Suppressor macrophage treated with lipopolysaccharide for 4 hours (primary cell): ENCODE measurements at regions not wholly inside any gene's neighbourhood (a gene's known extent, or its start where the extent isn't known, plus 50 kb on each side); places are given as distances from the start of the nearest gene placed in this dataset.
"Not testable (repeated sequence)": the region's sequence is repeated elsewhere in the genome, so short reads cannot be mapped to it uniquely, and the experiment has no call there.

Source experiments
- DNase-seq: peaks from one replicate; pipeline ENCODE4 v3.0.0-alpha.2; 2020

DNA sequence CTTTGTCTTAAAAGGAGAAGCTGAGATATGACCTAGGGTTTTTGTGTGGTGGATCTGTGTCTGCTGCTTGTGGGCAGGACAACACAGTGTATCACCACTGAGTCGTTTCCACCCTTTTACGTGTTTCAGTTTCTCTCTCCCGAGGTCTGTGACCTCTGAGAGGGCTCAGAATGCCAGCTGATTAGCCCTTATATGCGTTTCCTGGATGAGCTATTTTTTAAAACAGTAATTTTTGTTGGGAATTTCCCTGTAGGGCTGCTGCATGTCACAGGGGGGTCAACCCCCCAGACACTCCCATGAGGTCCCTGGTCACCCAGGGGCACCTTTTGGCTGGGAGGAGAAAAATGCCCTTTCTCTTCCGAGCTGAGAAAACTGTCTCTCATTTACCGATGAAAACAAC is 170.4 kb upstream of the CASK start:
- DNase-seq: peak; percentile 19

GRCh38 chrX:42090395-42090794 is 167.0 kb upstream of the CASK start:
- no peak for DNase-seq

GRCh38 chrX:42089031-42089430 is 165.7 kb upstream of the CASK start:
- DNase-seq: no peak

GRCh38 chrX:42087960-42088359 is 164.6 kb upstream of the CASK start:
- DNase-seq: no peak

GRCh38 chrX:42085836-42086235 is 162.5 kb upstream of the CASK start:
- no peak for DNase-seq

GRCh38 chrX:42079968-42080367 is 156.6 kb upstream of the CASK start:
- no peak for DNase-seq

DNA sequence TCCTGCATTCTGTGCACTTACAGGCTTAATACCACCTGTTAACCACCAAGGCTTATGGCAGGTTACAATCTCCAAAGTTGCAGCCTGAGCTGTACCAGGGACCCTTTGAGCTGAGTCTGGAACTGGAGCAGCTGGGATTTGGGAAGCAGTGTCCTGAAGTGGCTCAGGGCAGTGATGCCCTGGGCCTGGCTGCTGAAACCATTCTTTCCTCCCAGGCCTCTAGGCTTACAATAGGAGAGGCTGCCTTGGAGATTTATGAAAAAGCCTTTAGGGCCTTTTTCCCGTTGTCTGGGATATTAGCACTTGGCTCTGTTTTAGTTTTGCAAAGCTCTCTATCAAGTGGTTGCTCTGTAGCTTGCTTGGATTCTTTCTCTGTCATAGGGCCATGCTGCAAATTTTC is 154.3 kb upstream of the CASK start:
- DNase-seq: no peak

DNA sequence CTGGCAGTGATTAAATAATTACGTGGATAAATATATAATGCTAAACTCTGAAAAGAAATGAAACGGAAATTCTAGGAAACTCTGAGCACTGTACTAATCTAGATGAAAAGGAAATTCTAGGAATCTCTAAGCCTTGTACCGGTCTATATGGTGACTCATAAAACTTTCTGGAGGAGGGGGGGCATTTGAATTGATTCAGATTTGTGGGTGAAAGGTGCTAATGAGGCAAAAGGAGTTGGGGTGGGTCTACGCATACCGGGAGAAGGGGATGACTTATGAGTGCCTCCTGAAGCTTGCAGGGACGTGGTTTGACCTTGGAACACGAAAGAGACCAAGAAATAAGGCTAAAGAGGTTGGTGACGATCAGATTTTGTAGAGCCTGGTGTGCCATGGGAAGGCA is 151.7 kb upstream of the CASK start:
- DNase-seq: no peak

GRCh38 chrX:42073448-42073847 is 150.1 kb upstream of the CASK start:
- no peak for DNase-seq

- DNase-seq: no peak
These were observed 147.5 kb upstream of the CASK start for GRCh38 chrX:42070866-42071265.

DNA sequence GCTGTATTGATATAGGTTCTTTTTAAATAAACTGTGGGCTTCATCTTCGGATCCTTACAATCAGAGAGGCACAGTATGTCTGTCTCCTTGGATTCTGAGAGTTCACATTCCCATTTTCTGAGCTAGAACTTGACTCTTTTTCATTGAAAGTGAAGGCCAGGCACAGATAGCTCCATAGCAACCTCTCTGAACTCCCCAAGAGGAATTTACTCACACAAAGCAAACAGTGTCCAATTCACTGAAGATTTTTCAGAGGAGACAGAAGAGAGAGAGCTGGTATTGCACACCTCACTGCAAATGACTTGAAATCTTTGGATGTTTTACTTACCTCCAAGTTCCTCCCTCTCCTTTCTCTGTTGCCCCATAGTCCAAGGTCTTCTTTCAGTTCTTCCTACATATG is 130.9 kb upstream of the CASK start:
- DNase-seq: no peak

DNA sequence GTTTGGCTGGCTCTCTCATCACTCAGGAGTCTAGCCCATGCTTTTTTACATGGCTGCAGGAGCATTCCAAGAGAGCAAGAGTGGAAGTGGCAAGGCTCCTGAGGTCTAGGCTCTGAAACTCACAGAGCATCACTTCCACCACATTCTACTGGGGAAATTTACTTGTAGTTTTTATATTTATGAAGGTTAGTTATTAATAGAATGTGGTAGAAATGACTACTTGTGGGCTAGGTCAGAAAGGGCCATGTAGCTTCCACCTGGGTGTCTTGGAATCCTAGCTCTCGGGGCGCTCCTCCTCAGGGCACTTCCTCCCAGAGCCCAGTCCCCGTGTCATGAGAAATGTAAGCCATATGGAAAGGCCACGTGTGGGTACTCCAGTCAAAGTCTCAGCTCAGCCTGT is 127.0 kb upstream of the CASK start:
- no peak for DNase-seq

DNA sequence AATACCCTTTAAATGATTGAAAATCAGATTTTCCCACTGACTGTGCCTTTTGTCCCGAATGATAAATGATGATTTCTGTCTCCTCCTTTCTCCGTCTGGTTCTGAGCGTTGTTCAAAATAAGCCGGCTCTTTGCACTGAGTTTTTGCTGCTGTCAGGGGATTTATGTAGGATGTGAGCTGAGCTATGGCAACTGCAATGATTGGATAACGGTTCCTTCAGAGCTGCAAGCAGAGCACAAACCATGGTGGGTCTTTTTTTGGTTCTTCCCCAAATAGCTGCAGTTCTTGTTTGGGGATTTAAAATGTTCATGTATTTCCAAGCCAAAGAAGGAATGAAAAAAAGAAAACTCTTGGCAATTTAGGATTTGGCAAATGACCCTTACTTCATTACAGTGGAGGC is 124.5 kb upstream of the CASK start:
- DNase-seq: no peak

DNA sequence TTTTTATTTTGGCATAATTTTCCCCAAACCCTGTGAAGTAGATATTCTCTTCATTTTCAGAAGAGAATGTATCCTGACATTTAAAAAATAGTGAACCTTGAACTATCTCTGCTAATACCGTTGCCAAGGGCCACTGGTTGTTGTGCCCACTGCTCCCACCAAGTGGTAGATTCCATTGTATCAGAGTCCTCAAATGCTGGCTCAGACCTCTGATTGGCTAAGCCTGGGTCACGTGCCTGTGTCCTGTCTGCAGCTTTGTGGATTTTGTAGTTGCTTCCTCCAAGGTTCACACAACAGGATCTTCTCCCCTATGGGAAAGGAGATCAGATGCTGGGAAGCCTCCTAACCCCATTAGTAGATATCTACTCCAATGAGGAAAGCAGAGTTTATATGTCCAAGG is 104.8 kb upstream of the CASK start:
- no peak for DNase-seq

DNA sequence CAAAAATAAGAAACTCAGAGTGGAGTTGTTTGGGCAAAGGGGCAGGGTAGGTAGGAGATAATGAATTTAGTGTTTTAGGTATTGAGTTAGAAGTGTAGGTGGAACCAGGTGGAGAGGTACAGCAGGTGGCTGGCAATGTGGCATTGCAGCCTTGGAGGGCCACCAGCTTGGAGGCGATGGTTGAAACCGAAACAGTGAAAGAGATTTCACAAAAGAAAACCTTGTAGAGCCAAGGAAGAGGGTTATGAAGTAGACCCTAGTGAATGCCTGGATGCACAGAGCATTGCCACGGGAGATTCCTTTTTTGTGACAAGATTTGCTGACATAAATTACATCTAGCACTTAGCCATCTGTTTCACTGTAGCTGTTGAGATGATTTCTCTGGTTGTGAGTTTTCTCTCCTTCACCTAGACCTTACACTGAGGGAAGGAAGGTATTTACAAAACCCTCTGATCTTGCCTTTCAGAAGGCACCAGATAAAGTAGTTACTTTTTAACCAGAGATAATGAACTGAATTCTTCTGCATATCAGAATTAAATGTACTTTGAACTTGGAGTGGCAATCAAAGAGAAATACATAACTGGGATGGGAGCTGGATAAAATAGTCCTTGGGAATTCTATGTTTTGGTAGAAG is 104.1 kb upstream of the CASK start:
- no peak for DNase-seq

- DNase-seq: no peak
These were observed 102.5 kb upstream of the CASK start for GRCh38 chrX:42025861-42026260.

DNA sequence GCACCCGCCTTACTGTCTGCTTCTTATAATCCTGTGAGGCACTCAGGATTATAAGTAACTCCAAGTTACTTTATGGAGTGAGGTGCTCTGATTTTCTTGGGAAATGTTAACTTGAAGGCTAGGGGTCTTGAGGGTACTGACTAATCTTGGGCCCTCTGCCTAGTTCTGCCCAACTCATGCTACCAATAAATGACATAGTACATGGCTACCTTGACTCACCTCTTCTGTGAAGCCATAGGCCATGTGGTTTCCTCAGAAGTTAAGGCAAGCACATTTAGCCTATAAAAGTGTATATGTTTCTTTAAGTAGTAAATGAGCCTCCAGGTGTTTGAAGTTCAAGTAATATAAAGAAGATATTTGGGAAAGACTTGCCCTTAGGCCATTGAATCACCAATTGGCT is 99.8 kb upstream of the CASK start:
- DNase-seq: no peak

- no peak for DNase-seq
These were observed 98.8 kb upstream of the CASK start for GRCh38 chrX:42022158-42022557.

DNA sequence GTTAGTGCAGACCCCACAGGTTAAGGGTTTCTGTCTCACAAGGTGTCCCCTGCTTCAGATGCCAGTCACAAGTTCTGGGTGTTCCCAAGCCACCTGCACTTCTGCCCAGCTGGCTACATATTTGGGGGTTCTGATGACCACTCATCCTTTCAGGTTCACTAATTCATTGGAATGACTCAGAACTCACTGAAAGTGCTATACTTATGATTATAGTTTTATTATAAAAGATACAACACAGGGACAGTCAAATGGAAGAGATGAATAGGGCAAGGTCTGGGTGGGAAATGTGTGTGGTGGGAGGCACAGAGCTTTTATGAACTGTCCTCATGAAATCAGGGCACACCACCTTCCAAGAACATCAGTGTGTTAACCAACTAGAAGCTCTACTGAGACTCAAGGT is 97.7 kb upstream of the CASK start:
- no peak for DNase-seq

DNA sequence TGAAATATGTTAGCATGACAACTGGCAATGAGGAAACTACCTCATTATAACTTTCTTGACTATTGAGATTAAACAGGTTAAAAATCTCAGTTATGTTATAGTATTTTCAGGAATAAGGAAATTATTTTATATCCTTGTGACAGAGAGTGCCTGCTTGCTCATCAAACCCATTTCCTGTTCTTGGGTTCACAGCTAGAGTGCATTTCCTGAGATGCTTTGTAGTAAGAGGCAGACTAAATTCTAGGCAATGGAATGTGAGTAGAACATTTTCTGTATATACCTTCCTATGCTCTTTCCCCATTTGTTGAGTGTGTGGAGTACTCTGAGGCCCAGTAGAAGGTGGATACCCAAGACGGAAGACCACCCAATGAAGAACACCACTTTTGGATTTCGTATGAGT is 96.9 kb upstream of the CASK start:
- DNase-seq: no peak

DNA sequence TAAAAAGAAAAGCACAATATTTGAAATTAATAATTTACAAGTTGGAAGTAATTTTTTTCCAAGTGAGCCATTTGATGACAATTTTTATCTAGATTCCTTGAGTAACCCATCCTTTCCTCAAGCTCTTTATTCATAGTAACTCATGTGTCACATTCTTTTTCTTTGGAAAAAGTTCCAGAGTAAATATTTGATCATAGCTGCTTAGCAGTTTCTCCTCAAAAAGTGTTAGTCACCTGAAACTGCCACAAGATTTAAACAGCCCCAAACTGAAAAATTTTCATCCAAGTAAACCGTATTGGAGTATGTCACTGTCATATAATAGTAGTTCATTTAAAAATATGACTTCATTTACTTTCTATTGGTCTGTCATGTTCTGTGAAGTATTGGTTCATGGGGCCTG is 94.6 kb upstream of the CASK start:
- no peak for DNase-seq

GRCh38 chrX:42000836-42001235 is 77.5 kb upstream of the CASK start:
- DNase-seq: no peak

- no peak for DNase-seq
These were observed 61.3 kb upstream of the CASK start for GRCh38 chrX:41984628-41985027.

DNA sequence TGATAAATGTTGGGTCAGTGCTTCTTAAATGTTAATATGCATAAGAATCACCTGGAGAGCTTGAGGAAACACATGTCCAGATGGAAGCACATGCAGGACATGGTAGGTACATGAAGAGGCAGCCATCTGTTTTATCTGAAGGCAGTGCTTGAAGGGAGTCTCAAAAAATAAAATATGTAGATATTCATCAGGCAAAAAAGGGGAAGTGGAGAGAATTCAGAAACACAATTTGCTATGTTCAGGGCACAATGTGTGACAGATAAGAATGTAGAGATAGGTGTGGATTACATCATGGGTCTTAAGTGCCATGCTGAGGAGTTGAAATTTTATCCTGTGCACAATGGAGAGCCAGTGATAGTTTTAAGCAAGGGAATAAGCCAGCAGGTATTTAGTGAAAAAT is 59.6 kb upstream of the CASK start:
- no peak for DNase-seq

DNA sequence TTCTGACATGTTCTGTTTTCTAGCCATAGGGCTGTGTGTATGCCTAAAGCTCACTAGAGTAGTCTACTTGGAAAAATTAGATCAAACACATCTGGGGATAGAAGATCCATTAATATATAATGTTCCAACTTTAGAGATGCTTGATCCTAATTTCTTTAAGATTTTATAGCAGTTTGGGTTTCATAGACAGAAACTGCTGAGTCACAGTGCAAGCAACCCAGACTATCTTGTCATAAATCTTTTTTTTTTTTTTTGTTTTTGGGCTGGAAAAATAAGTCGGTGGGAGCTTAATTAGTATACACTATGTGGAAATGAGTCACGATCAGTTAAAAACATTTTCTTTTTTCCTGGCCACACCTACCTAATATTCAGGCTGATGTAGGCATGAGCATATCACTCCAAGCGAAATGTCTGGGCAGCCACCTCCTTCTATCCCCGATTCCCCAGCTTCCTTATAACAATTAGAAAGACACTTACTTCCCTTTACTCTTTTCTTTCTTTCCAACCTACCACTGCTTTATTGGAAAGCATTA is 58.2 kb upstream of the CASK start:
- DNase-seq: no peak

DNA sequence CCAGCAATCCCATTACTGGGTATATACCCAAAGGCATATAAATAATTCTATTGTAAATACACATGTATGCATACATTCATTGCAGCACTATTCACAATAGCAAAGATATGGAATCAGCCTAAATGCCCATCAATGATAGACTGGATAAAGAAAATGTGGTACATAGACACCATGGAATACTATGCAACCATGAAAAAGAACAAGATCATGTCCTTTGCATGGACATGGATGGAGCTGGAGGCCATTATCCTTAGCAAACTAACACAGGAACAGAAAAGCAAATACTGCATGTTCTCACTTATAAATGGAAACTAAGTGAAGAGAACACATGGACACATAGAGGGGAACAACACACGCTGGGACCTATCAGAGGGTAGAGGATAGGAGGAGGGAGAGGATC is 51.3 kb upstream of the CASK start:
- not testable (repeated sequence) for DNase-seq
